IMR-90 (cell line): ENCODE measurements at regions not wholly inside any gene's neighbourhood (a gene's known extent, or its start where the extent isn't known, plus 50 kb on each side); places are given as distances from the start of the nearest gene placed in this dataset.
A peak's percentile ranks its signal among the peaks of the same experiment; 100 is the strongest.

ENCODE experiments used
- ATAC-seq: fragments of 200-7000 bp; cut with Tn5 transposase; 2 replicates; pipeline ENCODE4 v1.9.1; 2020; ENCODE audit warnings: low read depth, mild to moderate bottlenecking, moderate library complexity
- BruUV-seq: library from RNA; stranded (reverse); fragments of 400-500 nt; replicated peaks from 2 replicates; lab custom pipeline; 2021; lab: Mats Ljungman, UMichigan
- CTCF ChIA-PET: fragments of 300-600 bp; formaldehyde crosslinking; extraction: SDS; loops from one replicate; lab custom pipeline; 2021; ENCODE audit warnings: antibody characterized with exemption; lab: Yijun Ruan, JAX
- POLR2A ChIA-PET: fragments of 300-600 bp; sonication (Branson Sonifier 250); formaldehyde crosslinking; loops from one replicate; lab custom pipeline; 2022; ENCODE audit warnings: antibody characterized with exemption; ENCODE audit not compliant: unreplicated experiment; lab: Charles Lee
- DNase-seq: peaks from one replicate; pipeline ENCODE4 v3.0.0; 2013
- H2AFZ ChIP-seq: replicated peaks from 2 replicates; pipeline ENCODE3; 2013; ENCODE audit warnings: low read length, mild to moderate bottlenecking; ENCODE audit not compliant: poor library complexity
- H2AK5ac ChIP-seq: 2 replicates; pipeline ENCODE4 v1.6.1; 2013; ENCODE audit warnings: low read depth, low read length, inconsistent platforms
- H2AK9ac ChIP-seq: replicated peaks from 2 replicates; pipeline ENCODE3; 2013; ENCODE audit warnings: mild to moderate bottlenecking, low read depth, low read length, moderate library complexity; ENCODE audit not compliant: poor library complexity
- H2BK120ac ChIP-seq: 2 replicates; pipeline ENCODE4 v1.6.1; 2013; ENCODE audit warnings: low read depth, low read length, inconsistent platforms
- H2BK15ac ChIP-seq: 3 replicates; pipeline ENCODE4 v1.6.1; 2013; ENCODE audit warnings: low read depth, low read length, inconsistent platforms
- H2BK20ac ChIP-seq: 2 replicates; pipeline ENCODE4 v1.6.1; 2013; ENCODE audit warnings: low read depth, mild to moderate bottlenecking, inconsistent platforms, low read length, moderate library complexity
- H2BK5ac ChIP-seq: 2 replicates; pipeline ENCODE4 v1.6.1; 2013; ENCODE audit warnings: mild to moderate bottlenecking, low read depth, low read length, inconsistent platforms; ENCODE audit not compliant: poor library complexity, severe bottlenecking
- H3K14ac ChIP-seq: replicated peaks from 2 replicates; pipeline ENCODE4 v1.6.1; 2013; ENCODE audit warnings: low read depth, low read length, inconsistent platforms
- H3K18ac ChIP-seq: 2 replicates; pipeline ENCODE4 v1.6.1; 2013; ENCODE audit warnings: low read depth, low read length, control low read depth
- H3K23ac ChIP-seq: 2 replicates; pipeline ENCODE4 v1.6.1; 2013; ENCODE audit warnings: low read depth, low read length, inconsistent platforms
- H3K27ac ChIP-seq: 2 replicates; pipeline ENCODE4 v1.5.1; 2013; ENCODE audit warnings: mild to moderate bottlenecking, control low read depth, low read length; ENCODE audit not compliant: insufficient read depth
- H3K27me3 ChIP-seq: 2 replicates; pipeline ENCODE4 v1.6.1; 2013; ENCODE audit warnings: low read length; ENCODE audit not compliant: control insufficient read depth, insufficient read depth
- H3K36me3 ChIP-seq: 2 replicates; pipeline ENCODE4 v1.6.1; 2013; ENCODE audit warnings: low read length, mixed read lengths; ENCODE audit not compliant: control insufficient read depth, insufficient read depth
- H3K4ac ChIP-seq: 2 replicates; pipeline ENCODE4 v1.6.1; 2013; ENCODE audit warnings: low read depth, low read length, inconsistent platforms
- H3K4me1 ChIP-seq: 2 replicates; pipeline ENCODE4 v1.6.1; 2013; ENCODE audit warnings: low read length, mixed read lengths; ENCODE audit not compliant: control insufficient read depth, insufficient read depth
- H3K4me2 ChIP-seq: 2 replicates; pipeline ENCODE4 v1.6.1; 2013; ENCODE audit warnings: low read depth, mild to moderate bottlenecking, control low read depth, low read length, moderate library complexity
- H3K4me3 ChIP-seq: 2 replicates; pipeline ENCODE4 v1.5.1; 2013; ENCODE audit warnings: low read depth, mild to moderate bottlenecking, control low read depth, low read length, moderate library complexity; ENCODE audit not compliant: insufficient read depth
- H3K56ac ChIP-seq: 2 replicates; pipeline ENCODE4 v1.6.1; 2013; ENCODE audit warnings: low read length, inconsistent platforms; ENCODE audit not compliant: insufficient read depth; ENCODE audit errors: extremely low read depth
- H3K79me1 ChIP-seq, 2 experiments: 2 replicates each; pipeline ENCODE4 v1.6.1; 2013; ENCODE audit warnings: low read length in 2 of 2, inconsistent platforms in 1 of 2, low read depth in 1 of 2
- H3K9ac ChIP-seq: 2 replicates; pipeline ENCODE4 v1.6.1; 2013; ENCODE audit warnings: low read depth, low read length, control low read depth
- H3K9me1 ChIP-seq: 2 replicates; pipeline ENCODE4 v1.6.1; 2013; ENCODE audit warnings: low read length, inconsistent platforms; ENCODE audit not compliant: insufficient read depth
- H3K9me3 ChIP-seq: 2 replicates; pipeline ENCODE4 v1.6.1; 2013; ENCODE audit warnings: low read length; ENCODE audit not compliant: control insufficient read depth, insufficient read depth
- H4K20me1 ChIP-seq: 2 replicates; pipeline ENCODE4 v1.6.1; 2013; ENCODE audit warnings: low read length, inconsistent platforms; ENCODE audit not compliant: insufficient read depth
- H4K5ac ChIP-seq: 2 replicates; pipeline ENCODE4 v1.6.1; 2013; ENCODE audit warnings: mild to moderate bottlenecking, low read depth, low read length, control low read depth
- H4K8ac ChIP-seq, 2 experiments: 2 replicates each; pipeline ENCODE4 v1.6.1; 2013; ENCODE audit warnings: low read depth in 2 of 2, low read length in 2 of 2, control low read depth in 1 of 2, inconsistent platforms in 1 of 2
- H4K91ac ChIP-seq: 2 replicates; pipeline ENCODE4 v1.6.1; 2013; ENCODE audit warnings: low read depth, low read length, inconsistent platforms; ENCODE audit not compliant: insufficient read depth
- ELK1 ChIP-seq: fragments of 150-350 bp; IDR thresholded peaks from 2 replicates; pipeline ENCODE4 v1.6.1; 2016; ENCODE audit warnings: low read depth, mild to moderate bottlenecking, low read length, moderate library complexity, borderline replicate concordance
- FOS ChIP-seq: fragments of 150-350 bp; IDR thresholded peaks from 2 replicates; pipeline ENCODE4 v1.6.1; 2016; ENCODE audit warnings: low read depth, low read length
- MAFK ChIP-seq: IDR thresholded peaks from 2 replicates; pipeline ENCODE4 v1.6.1; 2012; ENCODE audit warnings: low read depth, low read length, improper control_type of control experiment
- WGBS, 2 experiments: methylation state at CpG; one replicate each; pipeline versions ENCODE4 v1.1.5 to v1.1.7; 2013; ENCODE audit warnings: missing lambda C conversion rate in 2 of 2; ENCODE audit not compliant: insufficient read length in 1 of 2; ENCODE audit errors: extremely low coverage in 2 of 2; 5-methylcytosine and 5-hydroxymethylcytosine counted together
- dilution Hi-C: fragments of 300-500 bp; cut with HindIII; formaldehyde crosslinking; loops from one replicate; pipeline ENCODE4 v1.14.3; 2018; ENCODE audit warnings: low sequenced_read_pairs; ENCODE audit not compliant: unreplicated experiment
- in situ Hi-C: fragments of 300-500 bp; cut with MboI; formaldehyde crosslinking; loops from 3 replicates; pipeline ENCODE4 v1.14.3; 2019; ENCODE audit warnings: low sequenced_read_pairs, inconsistent platforms, mixed read lengths
- intact Hi-C: fragments of 100-400 bp; cut with micrococcal nuclease; formaldehyde crosslinking; loops from 2 replicates; pipeline ENCODE4 v1.10.0; 2022

DNA sequence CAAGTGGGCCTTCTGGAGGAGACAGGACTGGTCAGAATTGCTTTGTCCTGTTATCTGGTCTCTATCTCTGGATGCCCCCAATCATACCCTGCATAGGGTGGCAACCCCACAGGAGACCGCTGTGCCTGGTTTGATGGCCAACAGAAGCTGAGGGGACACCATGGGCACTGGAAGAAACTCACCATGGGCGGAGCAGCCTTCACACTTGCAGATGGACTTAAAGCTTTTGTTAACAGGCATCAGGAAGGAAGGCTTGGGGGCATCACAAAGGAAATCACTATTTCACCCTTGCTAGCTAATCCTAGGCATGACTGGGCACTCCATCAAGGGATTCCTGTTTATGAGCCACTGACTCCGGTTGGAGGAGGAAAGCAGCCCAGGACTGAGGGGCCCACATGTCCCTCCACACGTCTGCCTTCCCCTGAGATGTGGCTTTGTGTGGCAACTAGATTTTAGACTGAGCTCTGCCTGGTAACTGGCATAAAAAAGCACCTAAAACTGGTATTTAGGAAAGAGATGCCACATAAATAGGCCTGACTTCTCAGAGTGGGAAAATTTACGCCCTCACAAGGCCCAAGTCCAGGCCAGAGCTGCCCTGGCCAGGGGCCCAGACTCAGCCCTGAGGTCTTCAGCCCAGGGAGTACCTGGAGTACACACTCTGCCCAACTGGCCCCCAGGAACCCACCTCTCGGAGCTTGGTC, 57.0 kb upstream of the LYVE1 start:
- Histone ChIP-seq H3K18ac (no peak overlapping the region), H3K23ac (no peak overlapping the region; the same call in 1 of the 2 replicates), H3K4me1 (peaks cover 4% of the 10 kb centered on the region), H3K36me3 (peaks cover 73% of the 10 kb centered on the region), H4K8ac (no peak overlapping the region; a peak in 1 of 4 replicates), H2AK9ac (peak overlapping the region; percentile 67), H3K14ac (no peak overlapping the region), H3K9me1 (peaks cover 12% of the 10 kb centered on the region; the same call in 1 of the 2 replicates), H3K9me3 (no peaks in the 10 kb centered on the region), H3K4me3 (no peak overlapping the region), H2BK15ac (no peak overlapping the region), H2BK5ac (no peak overlapping the region), H2AK5ac (0 out of 2 replicates have a peak overlapping the region, but pooled peaks have one; percentile 28), H3K27ac (no peak overlapping the region), H4K5ac (no peak overlapping the region), H2BK120ac (no peak overlapping the region), H2AFZ (no peak overlapping the region), H3K4ac (peak overlapping the region; percentile 21; the same call in 1 of the 2 replicates), H3K79me1 (0 out of 4 replicates have a peak, but pooled peaks cover 0 to 22% of the 10 kb centered on the region in 2 experiments), H4K91ac (no peak overlapping the region; the same call in 1 of the 2 replicates), H3K27me3 (no peaks in the 10 kb centered on the region), H3K56ac (no peak overlapping the region), H4K20me1 (no peaks in the 10 kb centered on the region), H3K4me2 (no peak overlapping the region), H2BK20ac (no peak overlapping the region), H3K9ac (no peak overlapping the region)
- in situ Hi-C loops = no loop called here
- no peak for ATAC-seq
- ChIA-PET CTCF (no interaction called here), POLR2A (interaction anchor here (0.6 kb wide), 1 partner anchor 236 kb away, joined by 3 read pairs; no protein-coding TSS in a partner anchor)
- WGBS, 2 experiments = 100% methylated on average over 3 of the region's 6 CpGs; no CpG with 5 or more reads in 1 of the 2 experiments
- no TSS peak for BruUV-seq
- intact Hi-C loops = no loop called here
- no peak for DNase-seq
- dilution Hi-C loops = no loop called here
- TF ChIP-seq FOS (no peak), ELK1 (no peak), MAFK (no peak)
